GM12872 (cell line): ENCODE measurements at regions not wholly inside any gene's neighbourhood (a gene's known extent, or its start where the extent isn't known, plus 50 kb on each side); places are given as distances from the start of the nearest gene placed in this dataset.

ENCODE experiments used
- TF ChIP-seq, protein P1 (sequence below): IDR thresholded peaks from 3 replicates; pipeline ENCODE4 v1.5.1; 2011; ENCODE audit warnings: low read depth, mild to moderate bottlenecking, low read length, moderate library complexity; ENCODE audit not compliant: insufficient read depth

DNA sequence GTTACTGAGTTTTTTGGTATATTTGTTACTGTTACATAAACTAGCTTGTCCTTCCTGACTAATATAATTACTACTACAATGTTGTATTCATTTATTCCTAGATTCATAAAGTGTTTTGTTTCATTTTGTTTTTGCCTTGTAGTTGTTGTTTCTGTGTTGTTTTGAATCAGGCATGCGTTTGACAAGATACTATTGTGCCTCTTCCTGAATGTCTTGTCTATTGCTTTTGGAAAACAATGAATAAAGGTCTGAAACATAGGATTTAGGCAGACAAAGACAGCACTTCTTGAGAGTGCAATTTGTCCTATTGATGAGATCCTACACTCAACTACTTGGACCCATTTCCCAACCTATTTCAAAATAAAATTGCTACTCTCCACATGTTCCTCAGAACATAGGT lies 630.4 kb upstream of the BOD1L1 start:
- TF ChIP-seq, protein P1, sequence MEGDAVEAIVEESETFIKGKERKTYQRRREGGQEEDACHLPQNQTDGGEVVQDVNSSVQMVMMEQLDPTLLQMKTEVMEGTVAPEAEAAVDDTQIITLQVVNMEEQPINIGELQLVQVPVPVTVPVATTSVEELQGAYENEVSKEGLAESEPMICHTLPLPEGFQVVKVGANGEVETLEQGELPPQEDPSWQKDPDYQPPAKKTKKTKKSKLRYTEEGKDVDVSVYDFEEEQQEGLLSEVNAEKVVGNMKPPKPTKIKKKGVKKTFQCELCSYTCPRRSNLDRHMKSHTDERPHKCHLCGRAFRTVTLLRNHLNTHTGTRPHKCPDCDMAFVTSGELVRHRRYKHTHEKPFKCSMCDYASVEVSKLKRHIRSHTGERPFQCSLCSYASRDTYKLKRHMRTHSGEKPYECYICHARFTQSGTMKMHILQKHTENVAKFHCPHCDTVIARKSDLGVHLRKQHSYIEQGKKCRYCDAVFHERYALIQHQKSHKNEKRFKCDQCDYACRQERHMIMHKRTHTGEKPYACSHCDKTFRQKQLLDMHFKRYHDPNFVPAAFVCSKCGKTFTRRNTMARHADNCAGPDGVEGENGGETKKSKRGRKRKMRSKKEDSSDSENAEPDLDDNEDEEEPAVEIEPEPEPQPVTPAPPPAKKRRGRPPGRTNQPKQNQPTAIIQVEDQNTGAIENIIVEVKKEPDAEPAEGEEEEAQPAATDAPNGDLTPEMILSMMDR = no peak

DNA sequence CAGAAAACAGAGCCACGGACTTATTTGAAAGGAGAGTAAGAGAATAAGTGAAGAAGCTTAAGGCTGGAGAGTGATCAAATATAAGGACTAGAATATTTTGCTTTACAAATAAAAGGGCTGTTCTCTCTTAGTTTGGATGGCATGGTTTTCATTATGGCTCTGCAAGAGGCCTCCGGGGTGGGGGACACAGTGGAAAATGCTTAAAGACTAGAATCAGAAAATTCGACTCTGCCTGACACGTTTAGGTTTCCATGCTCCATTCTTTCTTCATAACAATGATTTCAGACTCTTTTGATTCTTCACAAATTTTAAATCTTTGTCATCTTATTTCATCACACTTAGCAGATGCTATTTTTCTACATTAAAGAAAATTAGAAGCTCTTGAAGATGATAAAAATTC lies 632.4 kb upstream of the BOD1L1 start:
- TF ChIP-seq, protein P1 = no peak

DNA sequence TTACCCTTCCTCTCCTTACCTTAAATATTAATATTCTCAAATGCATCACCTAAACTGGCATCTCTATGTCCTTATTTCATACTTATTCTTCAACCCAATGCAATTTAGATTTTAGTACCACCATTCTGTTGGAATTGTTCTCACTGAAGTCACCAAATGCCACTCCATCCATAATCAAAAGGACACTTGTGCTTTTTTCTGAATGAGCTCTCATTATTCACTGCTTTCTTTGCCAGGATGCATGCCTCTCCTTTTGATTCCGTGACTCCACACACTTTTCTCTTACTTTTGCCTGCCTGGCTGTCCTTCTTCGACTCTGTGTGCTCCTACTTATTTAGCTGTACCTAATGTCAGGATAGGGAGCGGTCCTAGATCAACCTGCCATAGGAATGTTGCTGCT lies 633.1 kb upstream of the BOD1L1 start:
- TF ChIP-seq, protein P1 = no peak

DNA sequence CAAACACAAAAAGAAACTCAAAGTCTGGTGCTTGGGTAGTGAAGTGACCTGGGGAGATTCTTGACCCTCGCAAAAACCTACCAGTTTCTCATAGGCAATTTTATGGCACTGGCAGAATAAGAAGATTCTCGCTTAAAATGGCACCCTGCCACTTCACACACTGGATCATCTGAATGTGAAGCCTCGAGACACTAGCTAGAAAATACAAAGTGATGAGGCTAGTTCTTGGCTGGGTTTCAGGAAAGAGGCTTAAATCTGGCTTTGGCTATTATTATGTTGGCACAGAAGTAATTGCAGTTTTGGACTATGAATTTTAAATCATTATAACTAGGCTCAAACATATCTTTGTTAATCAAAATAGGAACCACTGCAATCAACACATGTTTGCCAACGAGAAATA lies 634.7 kb upstream of the BOD1L1 start:
- TF ChIP-seq, protein P1 = no peak

DNA sequence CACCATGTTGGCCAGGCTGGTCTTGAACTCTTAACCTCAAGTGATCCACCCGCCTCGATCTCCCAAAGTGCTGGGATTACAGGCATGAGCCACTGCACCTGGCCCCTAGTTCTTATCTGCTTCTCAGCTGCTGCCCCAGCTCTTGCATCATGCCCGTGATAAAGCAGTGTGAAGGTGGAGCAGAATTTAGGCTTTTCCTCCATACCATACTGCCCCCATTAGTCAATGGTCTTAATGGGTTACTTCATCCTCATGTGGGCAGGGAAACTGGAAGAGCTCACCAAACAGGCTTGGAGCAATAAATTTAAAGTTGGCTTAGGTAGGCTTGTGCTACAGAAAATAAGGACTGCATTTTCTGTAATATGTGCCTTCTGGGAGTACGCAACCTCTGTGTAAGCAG lies 636.9 kb upstream of the BOD1L1 start:
- TF ChIP-seq, protein P1 = no peak

DNA sequence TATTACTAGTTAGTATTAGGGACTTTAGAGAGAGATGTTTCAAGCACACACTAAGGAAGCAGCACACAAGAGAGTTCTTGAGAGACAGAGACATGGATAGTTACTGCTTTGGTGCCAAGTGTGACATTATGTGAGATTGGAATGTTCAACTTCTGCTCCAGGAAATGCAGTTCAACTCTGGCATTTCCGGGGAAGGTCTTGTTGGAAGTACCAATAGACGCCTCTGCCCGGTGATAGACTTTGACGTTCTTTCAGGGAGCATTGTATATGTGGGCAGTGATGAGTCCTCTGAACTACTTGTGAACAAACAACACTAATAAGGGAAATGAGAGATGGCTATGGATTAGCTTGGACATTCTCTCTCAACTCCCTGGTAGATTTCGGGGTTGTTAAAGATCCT lies 638.1 kb upstream of the BOD1L1 start:
- TF ChIP-seq, protein P1 = no peak

DNA sequence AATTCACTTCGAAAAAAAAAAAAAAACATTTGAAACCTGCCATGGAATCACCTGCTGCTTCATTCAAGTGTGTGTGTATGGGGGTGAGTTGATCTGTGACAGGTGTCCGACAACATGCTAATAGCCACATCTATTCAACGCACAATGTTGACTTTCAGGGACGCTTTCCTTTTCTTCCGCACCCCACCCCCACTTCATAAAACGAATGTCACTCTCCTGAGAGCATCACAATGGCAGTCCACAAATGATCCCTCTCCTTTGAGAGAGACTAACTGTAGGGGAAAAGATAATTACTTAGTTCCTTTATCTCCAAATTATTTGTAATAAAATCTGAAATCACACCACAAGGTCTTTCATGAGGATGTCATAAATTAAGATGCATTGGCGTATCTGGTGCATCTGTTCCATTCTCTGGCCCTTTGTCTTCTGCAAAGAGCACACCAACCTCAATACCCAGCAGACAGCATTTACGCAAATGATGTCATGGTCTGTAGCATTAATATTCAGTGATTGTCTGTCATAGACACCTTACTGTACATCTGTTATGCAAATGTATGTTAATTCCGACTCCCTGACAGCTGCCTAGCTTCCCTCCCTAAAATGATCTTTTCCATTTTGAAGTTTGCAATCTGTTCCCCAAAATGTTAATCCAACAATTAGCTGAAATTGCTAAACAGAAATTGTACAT lies 640.0 kb upstream of the BOD1L1 start:
- TF ChIP-seq, protein P1 = no peak
